ENCODE measurements at regions not wholly inside any gene's neighbourhood (a gene's known extent, or its start where the extent isn't known, plus 50 kb on each side); places are given as distances from the start of the nearest gene placed in this dataset.

DNA sequence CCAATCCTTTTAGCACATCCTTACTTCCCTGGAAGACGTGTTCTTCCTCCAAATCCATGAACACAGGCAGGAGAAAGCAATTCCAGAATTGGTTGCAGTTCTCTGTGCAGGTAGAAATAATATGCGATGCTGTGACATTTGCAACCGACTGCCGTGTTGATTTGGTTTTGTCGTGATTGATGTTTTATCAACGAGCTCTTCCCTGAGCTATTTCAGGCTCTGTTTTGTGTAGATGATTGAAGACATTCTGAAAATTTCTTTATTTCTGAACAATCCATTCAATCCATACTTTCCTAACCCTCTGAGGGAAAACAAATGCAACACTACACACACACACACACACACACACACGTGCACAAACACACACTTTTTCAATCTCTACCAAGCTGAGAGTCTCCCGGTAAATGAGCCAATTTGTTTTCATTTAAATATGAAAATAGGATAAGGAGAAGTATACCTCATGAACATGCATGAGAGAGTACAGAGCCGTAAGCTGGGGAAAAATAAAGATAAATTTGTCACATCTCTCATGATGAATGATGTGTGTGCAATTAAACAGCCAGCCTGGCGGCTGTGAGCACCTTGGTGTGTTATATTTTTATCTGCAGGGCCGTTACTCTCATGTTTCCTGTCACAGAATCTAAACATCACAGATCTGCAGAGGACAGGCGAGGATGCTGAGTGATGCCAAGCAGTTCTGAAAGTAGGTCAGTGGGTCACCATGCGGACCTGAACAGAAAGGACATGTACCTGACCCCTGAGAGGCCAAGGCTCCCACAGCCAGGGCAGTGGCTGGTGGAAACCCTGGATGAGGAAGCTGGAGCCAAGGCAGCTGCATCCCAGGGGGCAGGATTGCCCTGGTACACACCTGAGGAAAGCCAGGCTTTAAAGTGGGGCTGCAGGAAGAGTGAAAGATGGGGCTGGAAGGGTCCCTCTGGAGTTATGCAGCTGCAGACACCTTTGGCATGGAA is 64.8 kb downstream of the PDCL3 start:
- no peak for DNase-seq (ENCODE audit: low read depth)

GRCh38 chr2:100628506-100628905 is 65.7 kb downstream of the PDCL3 start:
- no peak for DNase-seq (ENCODE audit: low read depth)

- no peak for DNase-seq (ENCODE audit: low read depth)
Observed at GRCh38 chr2:100629309-100629708, 66.5 kb downstream of the PDCL3 start.

DNA sequence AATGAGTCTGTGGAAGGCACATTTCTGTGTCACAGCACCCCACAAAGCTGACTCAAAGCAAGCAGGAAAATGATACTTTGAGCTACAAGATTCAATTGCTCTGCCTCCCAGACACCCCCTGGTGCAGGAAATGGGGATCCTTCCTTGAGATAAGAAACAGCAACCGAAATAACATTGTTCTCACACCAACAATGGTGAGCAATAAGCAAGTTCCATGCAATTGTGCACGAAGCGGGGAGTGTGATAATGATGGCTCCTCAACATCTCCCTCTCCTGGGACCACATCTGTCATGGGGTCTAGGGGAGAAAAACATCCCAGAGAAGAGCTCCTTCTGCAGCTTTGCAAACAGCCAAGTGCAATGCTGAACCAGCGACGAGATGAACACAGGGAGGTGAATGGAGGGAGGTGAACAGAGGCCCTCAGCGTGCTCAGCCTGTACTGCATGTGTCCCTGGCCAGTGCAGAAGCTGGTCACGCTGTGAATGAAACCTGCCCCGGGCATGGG is 67.7 kb downstream of the PDCL3 start:
- DNase-seq (ENCODE audit: low read depth) = no peak

DNA sequence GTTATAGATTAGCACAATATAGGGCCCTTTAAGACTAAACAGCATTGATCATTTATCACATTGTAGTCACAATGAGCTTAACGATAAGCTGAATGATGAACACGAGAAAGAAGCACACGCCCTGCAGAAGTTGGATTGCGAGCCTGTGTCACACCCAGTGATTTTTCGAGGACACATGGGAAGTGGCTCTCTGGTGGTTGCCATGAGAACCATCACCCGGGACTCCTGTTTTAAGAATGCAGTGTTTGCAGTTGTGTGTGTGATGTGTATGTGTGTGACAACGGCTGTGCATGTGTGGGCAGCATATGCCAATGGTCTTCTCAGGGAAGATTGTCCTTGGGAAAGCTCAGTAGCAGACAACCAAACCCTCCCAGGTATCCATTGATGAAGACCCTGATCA is 69.2 kb downstream of the PDCL3 start:
- no peak for DNase-seq (ENCODE audit: low read depth)

- no peak for DNase-seq (ENCODE audit: low read depth)
Observed at GRCh38 chr2:100632759-100633158, 70.0 kb downstream of the PDCL3 start.

- no peak for DNase-seq (ENCODE audit: low read depth)
Observed at GRCh38 chr2:100639588-100640390, 77.0 kb downstream of the PDCL3 start.

DNA sequence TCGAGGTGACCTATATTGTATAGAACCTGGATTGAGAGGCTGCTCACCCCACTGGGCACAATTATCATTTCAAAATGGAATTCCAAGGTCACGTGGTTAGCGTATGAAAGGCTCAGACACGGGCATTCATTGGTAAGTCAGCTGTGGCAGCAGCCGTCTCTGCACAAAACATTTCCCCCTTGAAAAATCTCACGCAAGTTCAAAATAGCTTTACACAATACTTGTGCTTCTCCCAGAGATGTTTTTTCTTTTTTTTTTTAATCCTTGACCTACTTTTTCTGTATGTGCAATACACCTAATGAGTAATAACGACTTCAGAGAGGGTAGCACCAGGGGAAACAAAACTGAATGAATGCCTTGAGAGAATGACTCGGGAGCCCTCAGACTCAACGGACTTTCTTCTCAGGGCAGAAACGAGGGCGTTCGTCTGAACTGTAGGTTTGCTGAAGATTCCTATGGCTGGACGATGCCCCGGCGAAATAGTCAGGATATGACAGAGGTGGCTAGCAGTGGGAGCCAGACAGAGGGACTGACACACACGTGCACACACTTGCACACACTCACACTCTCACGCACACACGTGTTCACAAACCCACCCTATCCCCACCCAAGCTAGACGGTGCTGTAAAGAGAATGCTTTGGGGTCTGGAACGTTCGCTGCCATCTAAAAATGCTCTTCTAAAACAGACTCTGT is 77.8 kb downstream of the PDCL3 start:
- DNase-seq (ENCODE audit: low read depth) = no peak

- DNase-seq (ENCODE audit: low read depth) = no peak
Observed at GRCh38 chr2:100641125-100641435, 78.3 kb downstream of the PDCL3 start.

GRCh38 chr2:100642425-100642824 is 79.6 kb downstream of the PDCL3 start:
- DNase-seq (ENCODE audit: low read depth) = no peak

DNA sequence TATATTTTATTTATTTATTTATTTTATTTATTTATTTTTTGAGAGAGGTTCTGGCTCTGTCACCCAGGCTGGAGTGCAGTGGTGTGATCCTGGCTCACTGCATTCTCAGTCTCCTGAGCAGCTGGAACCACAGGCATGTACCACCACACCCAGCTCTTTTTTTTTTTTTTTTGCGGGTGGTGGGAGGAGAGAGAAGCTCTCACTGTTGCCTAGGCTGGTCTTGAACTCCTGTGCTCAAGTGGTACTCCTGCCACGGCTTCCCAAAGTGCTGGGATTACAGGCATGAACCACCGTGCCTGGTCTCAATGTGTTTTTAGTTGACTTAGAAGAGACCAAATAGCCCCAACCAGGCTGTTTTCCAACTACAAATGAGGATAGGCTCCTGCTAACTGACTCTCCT is 80.7 kb downstream of the PDCL3 start:
- DNase-seq (ENCODE audit: low read depth) = no peak

DNA sequence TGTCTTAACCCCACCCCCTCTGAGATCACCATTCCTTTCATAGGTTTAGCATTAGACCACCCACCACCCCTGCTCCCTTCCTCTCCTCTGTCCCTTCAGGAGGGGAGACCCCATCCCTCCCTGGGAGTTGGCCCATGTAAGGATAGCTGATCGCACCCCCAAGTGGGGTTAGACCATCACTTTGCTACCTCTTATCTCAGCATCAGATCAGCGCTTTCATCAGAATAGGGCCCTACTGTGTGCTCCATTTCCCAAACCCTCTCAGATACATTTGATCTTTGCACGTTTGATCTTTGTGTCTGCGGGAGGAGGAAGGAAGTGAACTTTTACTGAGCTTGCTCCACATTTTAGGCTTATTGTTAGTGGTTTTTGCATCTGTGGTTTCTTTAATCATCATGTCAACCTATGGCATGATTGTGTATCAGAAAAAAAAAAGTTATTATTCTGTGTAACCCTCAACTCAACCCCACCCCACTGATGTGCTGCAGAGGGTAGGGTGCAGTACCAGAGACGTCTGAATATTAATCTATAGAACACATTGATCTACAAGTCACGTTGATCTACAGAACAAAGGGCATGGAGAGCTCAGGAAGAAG is 81.2 kb downstream of the PDCL3 start:
- DNase-seq (ENCODE audit: low read depth) = no peak

GRCh38 chr2:100645695-100646429 is 83.1 kb downstream of the PDCL3 start:
- no peak for DNase-seq (ENCODE audit: low read depth)

DNA sequence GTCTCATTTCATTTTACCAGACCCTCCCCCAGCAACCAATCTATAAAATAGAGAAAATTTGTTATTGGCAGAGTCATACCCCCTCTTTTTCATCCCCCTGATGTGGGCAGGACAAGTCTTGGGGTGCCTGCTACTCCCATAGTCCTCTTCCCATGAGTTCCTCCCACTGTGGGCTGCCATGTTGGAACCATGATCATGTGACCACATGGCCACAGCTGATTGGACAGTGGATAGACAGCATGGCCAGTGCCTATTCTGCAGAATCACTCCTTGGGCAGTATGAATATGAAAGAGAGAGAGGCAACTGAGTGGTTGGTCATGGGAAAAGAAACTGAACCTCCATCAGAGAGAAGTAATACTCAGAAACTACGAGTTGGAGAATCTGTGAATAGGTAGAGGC is 84.9 kb downstream of the PDCL3 start:
- DNase-seq (ENCODE audit: low read depth) = no peak

DNA sequence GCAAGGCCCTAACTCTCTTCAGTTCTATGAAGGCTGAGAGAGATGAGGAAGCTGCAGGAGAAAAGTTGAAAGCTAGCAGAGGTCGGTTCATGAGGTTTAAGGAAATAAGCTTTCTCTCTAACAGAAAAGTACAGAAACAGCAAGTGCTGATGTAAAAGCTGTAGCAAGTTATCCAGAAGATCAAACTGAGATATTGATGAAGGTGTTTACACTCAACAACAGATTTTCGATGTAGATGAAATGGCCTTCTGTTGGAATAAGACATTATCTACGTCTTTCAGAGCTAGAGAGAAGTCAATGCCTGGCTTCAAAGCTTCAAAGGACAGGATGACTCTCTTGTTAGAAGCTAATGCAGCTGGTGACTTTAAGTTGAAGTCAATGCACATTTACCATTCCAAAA is 87.4 kb downstream of the PDCL3 start:
- DNase-seq (ENCODE audit: low read depth) = no peak

DNA sequence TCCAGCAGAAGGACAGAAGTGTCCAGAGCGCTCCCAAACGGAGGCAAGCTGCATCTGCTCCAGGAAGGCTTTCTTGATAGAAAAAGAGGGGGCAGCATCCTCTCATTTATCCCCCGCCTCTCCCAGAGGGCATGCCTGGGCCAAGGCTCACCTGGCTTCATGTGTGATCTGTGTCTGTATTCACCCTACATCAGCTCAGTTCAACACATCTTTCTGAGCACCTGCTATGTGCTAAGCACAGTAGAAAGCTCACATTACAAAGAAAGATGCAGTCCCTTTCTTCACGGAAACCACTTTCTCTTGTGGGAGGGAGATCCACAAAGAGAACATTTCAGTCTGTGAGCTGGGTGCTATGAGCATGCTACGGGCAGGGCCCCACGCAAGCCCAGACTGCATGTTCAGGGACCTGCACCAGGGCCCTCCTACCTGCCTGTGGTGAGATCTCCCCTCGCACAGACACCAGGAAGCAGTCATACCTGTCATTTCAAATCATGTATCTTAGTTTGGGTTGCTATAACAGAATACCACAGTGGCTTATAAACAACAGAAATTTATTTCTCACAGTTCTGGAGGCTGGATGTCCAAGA is 90.7 kb downstream of the PDCL3 start:
- DNase-seq (ENCODE audit: low read depth) = no peak

- DNase-seq (ENCODE audit: low read depth) = no peak
Observed at GRCh38 chr2:100654611-100655010, 91.8 kb downstream of the PDCL3 start.

DNA sequence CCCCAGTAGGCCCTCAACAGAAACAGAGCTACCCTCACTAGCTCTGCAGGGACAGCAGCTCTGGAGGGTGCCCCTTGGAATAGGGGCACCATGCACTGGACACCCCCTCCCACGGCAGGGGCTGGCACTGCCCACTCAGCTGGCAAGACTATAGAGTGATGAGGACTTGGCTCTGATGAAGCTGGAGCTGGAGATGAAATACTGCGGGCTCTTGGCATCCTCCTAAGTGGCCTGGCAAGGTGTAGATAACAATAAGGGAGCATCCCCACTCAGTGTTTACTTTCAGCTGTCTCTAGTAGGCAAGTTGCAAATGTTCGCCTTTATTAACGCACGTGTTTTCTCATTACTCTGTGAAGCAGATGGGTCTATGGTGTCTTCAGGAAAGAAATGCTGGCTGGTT is 92.7 kb downstream of the PDCL3 start:
- no peak for DNase-seq (ENCODE audit: low read depth)

DNA sequence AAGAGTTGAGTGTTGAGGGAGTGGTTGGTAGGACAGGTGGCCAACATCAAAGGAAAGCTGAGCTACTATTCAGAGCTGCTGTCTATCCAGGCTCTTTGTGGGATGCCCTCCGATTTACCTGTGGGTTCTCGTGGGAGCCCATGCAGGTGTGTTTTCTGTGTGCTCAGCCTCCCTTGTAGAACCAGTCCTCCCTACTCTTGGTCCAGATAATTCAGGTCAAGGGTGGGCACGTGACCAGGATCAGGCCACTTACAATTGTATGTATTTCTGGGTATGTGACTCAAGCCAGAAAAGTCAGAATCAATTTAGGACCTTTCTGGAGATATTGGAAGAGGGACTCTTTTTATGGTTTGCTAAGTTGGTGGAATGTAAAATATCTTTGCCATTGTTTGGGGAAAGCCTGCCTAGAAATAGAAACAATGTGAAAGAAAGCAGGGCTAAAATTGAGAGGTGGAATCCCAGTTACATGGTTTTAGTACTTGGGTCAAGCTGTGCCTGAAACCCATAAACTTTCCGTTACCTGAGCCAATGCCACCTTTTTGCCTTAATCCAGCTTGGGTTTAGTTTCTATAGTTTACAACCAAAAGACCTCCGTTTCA is 93.2 kb downstream of the PDCL3 start:
- no peak for DNase-seq (ENCODE audit: low read depth)

DNA sequence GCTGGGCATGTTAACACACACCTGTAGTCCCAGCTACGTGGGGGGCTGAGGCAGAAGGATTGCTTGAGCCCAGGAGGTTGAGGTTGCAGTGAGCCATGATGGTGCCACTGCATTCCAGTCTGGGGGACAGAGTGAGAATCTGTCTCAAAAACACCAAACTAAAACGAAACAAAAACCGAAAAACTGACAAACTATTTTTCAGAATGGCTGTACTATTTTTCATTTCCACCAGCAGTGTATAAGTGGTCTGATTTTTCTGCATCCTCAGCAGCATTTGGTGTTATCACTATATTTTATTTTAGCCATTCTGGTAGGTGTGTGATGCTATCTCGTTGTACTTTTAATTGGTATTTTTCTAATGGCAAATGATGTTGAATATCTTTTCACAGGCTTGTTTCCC is 95.2 kb downstream of the PDCL3 start:
- no peak for DNase-seq (ENCODE audit: low read depth)

Measured in stimulated activated CD4-positive, alpha-beta T cell treated with anti-CD3 and anti-CD28 coated beads, Interleukin-2, amount 100 ng/mL, for 4 hours (primary cell).